Effector memory CD4-positive, alpha-beta T cell (primary cell): ENCODE measurements at regions not wholly inside any gene's neighbourhood (a gene's known extent, or its start where the extent isn't known, plus 50 kb on each side); places are given as distances from the start of the nearest gene placed in this dataset.
"Not testable (repeated sequence)": the region's sequence is repeated elsewhere in the genome, so short reads cannot be mapped to it uniquely, and the experiment has no call there.

Source experiments
- DNase-seq, 3 donors: peaks; one replicate each; pipeline ENCODE4 v3.0.0-alpha.2; 2020
- H3K27ac ChIP-seq: 2 replicates; pipeline ENCODE4 v1.7.0; 2013; ENCODE audit warnings: mild to moderate bottlenecking, low read length, moderate library complexity; ENCODE audit not compliant: insufficient read depth, poor library complexity, severe bottlenecking
- H3K27me3 ChIP-seq: replicated peaks from 2 replicates; pipeline ENCODE4 v1.7.0; 2013; ENCODE audit warnings: mild to moderate bottlenecking, low read length; ENCODE audit not compliant: insufficient read depth, control insufficient read depth, poor library complexity, severe bottlenecking
- H3K36me3 ChIP-seq: 2 replicates; pipeline ENCODE4 v1.7.0; 2013; ENCODE audit warnings: mild to moderate bottlenecking, low read length, moderate library complexity; ENCODE audit not compliant: control insufficient read depth, insufficient read depth
- H3K4me1 ChIP-seq: 2 replicates; pipeline ENCODE4 v1.7.0; 2013; ENCODE audit warnings: low read length, mild to moderate bottlenecking; ENCODE audit not compliant: control insufficient read depth, insufficient read depth, poor library complexity, severe bottlenecking
- H3K4me3 ChIP-seq: 2 replicates; pipeline ENCODE4 v1.7.0; 2013; ENCODE audit warnings: low read length, low read depth, mild to moderate bottlenecking; ENCODE audit not compliant: insufficient read depth, poor library complexity, severe bottlenecking
- H3K9me3 ChIP-seq: 2 replicates; pipeline ENCODE4 v1.7.0; 2013; ENCODE audit warnings: mild to moderate bottlenecking, low read length, moderate library complexity; ENCODE audit not compliant: control insufficient read depth

DNA sequence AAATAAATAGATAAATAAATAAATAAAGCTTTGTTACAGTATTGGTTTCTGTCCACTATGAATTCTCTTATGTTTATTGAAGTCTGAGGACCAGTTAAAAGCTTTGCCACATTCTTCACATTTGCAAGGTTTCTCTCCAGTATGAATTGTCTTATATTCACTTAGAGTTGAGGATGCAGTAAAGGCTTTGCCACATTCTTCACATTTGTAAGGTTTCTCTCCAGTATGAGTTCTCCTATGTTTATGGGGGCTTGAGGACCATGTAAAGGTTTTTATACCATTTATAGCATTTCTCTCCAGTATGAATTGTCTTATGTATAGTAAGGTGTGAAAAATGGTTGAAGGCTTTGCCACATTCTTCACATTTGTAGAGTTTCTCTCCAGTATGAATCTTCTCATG, 168.3 kb downstream of the ZNF737 start:
- no peak for DNase-seq
- Histone ChIP-seq H3K9me3 (peaks cover 12% of the 10 kb centered on the region), H3K27me3 (no peaks in the 10 kb centered on the region), H3K36me3 (no peaks in the 10 kb centered on the region), H3K4me1 (no peaks in the 10 kb centered on the region), H3K4me3 (no peak overlapping the region), H3K27ac (no peak overlapping the region)

DNA sequence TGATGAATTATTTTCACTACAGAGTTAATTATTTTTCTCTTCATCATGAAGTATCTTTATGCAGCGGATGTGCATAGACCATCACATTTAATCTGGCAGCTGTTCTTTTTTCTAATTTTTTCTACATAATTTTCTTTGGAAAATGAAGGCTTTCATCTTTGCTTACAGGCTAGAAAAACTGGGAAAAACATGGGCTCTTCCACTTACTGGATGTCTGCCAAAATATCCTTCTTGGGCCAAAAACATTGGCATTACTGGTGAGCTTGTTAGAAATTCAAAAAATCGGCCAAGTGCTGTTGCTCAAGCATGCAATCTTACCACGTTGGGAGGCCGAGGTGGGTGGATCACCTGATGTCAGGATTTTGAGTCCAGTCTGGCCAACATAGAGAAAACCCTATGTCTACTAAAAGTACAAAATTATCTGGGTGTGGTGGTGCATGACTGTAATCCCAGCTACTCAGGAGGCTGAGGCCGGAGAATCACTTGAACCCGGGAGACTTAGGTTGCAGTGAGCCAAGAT, 176.8 kb downstream of the ZNF737 start:
- no peaks in the 10 kb centered on the region for H3K4me1 ChIP-seq
- no peaks in the 10 kb centered on the region for H3K36me3 ChIP-seq
- no peak for DNase-seq
- peaks cover 13% of the 10 kb centered on the region for H3K9me3 ChIP-seq
- H3K4me3 ChIP-seq: no peak overlapping the region
- H3K27me3 ChIP-seq: no peaks in the 10 kb centered on the region
- no peak overlapping the region for H3K27ac ChIP-seq

DNA sequence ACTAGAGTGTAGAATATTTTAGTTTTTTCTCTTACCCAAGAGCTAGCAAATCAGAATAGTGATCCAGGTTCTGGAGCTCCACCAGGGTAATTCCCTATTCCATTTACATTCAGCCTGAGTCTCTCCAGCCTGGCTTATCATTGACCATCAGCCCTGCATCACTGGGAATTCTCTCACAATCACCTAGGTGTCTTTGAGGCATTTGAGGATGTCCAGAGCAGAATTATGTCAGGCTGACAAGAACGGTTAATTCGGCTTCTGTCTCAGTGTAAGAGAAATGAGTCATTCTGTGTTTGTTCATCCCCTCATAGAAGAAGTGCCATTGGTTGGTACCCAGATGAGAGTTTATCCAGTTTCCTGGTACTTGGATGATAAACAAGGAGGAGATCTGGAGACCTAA, 180.5 kb downstream of the ZNF737 start:
- H3K4me1 ChIP-seq: no peaks in the 10 kb centered on the region
- H3K27ac ChIP-seq: no peak overlapping the region
- H3K9me3 ChIP-seq: no peaks in the 10 kb centered on the region
- no peaks in the 10 kb centered on the region for H3K27me3 ChIP-seq
- no peaks in the 10 kb centered on the region for H3K36me3 ChIP-seq
- no peak for DNase-seq
- no peak overlapping the region for H3K4me3 ChIP-seq

DNA sequence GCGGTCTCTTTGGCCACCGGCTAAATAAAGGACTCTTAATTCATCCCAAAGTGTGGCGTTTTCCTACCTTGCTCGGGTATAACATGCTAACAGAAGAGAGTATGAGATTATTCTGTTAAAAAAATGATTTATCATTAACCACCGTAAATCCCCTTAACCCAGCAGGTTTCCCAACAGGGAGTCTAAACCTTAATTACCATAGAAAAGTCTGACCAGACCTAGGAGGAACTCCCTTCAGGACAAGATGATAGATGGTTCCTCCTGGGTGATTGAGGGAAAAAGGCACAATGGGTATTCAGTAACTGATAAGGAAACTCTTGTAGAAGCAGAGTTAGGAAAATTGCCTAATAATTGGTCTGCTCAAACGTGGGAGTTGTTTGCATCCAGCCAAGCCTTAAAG, 193.7 kb downstream of the ZNF737 start:
- H3K4me1 ChIP-seq: no peaks in the 10 kb centered on the region
- no peaks in the 10 kb centered on the region for H3K36me3 ChIP-seq
- H3K9me3 ChIP-seq: no peaks in the 10 kb centered on the region
- H3K4me3 ChIP-seq: no peak overlapping the region
- no peak overlapping the region for H3K27ac ChIP-seq
- no peak for DNase-seq
- H3K27me3 ChIP-seq: no peaks in the 10 kb centered on the region

DNA sequence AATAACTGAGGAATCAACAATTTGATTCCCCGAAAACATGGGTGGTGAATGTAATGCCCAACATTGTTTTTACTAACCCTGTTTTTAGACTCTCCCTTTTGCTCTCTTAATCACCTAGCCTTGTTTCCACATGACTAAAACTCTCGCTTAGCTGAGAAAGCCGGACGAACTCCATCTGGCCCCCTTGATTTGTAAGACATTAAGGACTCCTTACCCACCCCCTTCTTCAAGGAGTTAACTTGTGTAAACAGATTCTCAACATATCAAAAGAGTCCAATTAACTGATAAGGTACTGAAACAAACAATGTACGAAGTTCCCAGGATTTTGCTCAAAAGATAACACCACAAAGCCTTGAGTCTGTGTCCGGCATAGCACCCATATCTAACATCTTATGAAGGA, 194.3 kb downstream of the ZNF737 start:
- not testable (repeated sequence) for H3K4me3 ChIP-seq, H3K4me1 ChIP-seq, H3K27me3 ChIP-seq, H3K36me3 ChIP-seq, H3K27ac ChIP-seq, DNase-seq, H3K9me3 ChIP-seq

DNA sequence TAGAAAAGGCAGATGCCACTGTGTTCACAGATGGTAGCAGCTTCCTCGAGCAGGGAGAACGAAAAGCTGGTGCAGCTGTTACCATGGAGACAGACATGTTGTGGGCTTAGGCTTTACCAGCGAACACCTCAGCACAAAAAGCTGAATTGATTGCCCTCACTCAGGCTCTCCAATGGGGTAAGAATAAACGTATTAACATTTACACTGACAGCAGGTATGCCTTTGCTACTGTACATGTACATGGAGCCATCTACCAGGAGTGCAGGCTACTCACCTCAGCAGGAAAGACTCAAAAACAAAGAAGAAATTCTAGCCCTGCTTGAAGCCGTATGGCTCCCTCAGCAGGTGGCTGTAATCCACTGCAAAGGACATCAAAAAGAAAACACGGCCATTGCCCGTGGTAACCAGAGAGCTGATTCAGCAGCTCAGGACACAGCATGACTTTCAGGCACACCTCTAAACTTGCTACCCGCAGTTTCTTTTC, 197.7 kb downstream of the ZNF737 start:
- Histone ChIP-seq H3K27ac (no peak overlapping the region), H3K36me3 (no peaks in the 10 kb centered on the region), H3K4me3 (no peak overlapping the region), H3K4me1 (no peaks in the 10 kb centered on the region), H3K27me3 (no peaks in the 10 kb centered on the region), H3K9me3 (no peaks in the 10 kb centered on the region)
- DNase-seq: no peak

DNA sequence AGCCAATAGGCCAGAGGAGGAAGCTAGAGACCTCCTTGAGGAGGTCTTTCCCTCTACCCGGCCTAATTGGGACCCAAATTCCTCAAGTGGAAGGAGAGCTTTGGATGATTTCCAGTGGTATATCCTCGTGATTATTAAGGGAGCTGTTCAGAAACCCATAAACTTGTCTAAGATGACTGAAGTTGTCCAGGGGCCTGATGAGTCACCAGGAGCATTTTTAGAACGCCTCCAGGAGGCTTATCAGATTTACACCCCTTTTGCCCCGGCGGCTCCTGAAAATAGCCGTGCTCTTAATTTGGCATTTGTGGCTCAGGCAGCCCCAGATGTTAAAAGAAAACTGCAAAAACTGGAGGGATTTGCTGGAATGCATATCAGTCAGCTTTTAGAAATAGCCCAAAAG, 198.1 kb downstream of the ZNF486 start:
- Histone ChIP-seq H3K9me3 (no peaks in the 10 kb centered on the region), H3K27ac (no peak overlapping the region), H3K4me3 (no peak overlapping the region)

DNA sequence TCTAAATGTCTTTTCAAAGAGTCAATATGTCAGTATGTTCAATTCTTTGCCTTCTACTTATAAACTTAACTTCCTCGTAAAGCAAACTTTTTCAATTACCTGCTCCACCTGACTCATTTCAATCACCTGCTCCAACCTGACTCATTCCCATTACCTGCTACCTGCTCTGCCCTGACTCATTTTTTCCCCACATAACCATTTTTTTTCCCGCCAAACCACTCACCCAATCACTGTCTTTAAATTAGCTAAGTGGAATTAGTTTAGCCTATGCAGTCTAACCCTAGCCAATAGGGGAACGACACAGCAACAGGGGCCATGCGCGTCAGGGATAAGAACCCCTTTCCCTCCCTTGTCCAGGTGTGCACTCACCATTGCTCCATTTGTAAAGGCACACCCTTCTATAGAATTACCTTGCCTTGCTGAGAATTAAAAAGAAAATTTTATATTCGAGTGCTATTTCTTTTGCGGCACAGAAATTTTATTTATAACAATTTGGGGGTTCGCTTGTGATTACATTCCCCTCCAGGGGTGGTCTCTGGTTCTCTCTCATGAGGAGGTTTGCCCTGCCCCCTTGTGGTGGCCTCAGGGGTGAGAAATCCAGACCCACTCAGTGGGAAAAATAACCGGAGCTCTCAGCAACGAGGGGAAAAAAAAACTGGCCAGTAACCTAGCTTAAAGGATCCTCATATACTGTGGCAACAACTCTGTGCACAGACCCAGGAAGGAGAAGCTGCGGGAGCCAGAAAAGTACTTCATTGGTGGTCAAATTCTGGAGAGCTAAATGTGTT, 193.1 kb downstream of the ZNF486 start:
- no peak overlapping the region for H3K4me3 ChIP-seq

More for the DNA sequence above, 198.1 kb downstream of the ZNF486 start:
- no peak for DNase-seq
- Histone ChIP-seq H3K4me1 (no peaks in the 10 kb centered on the region), H3K36me3 (no peaks in the 10 kb centered on the region), H3K27me3 (no peaks in the 10 kb centered on the region)

DNA sequence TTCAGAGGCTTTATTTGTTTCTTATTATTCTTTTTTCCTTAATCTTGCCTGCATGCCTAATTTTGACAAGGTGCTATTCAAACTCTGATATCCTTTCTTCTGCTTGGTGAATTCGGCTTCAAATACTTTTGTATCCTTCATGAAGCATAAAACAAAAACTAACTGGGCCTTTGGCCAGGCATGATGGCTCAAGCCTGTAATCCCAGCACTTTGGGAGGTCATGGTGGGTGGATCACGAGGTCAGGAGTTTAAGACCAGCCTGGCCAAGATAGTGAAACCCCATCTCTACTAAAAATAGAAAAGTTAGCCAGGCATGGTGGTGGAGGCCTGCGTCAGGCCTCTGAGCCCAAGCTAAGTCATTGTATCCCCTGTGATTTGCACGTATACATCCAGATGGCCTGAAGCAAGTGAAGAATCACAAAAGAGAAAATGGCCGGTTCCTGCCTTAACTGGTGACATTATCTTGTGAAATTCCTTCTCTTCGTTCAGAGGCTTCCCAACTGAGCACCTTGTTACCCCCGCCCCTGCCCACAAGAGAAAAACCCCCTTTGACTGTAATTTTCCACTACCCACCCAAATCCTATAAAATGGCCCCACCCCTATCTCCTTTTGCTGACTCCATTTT, 191.9 kb downstream of the ZNF486 start:
- not testable (repeated sequence) for DNase-seq, H3K36me3 ChIP-seq, H3K27ac ChIP-seq, H3K4me3 ChIP-seq, H3K4me1 ChIP-seq, H3K27me3 ChIP-seq, H3K9me3 ChIP-seq

More for the DNA sequence above, 193.1 kb downstream of the ZNF486 start:
- H3K36me3 ChIP-seq: no peaks in the 10 kb centered on the region
- H3K9me3 ChIP-seq: no peaks in the 10 kb centered on the region
- no peak overlapping the region for H3K27ac ChIP-seq
- H3K27me3 ChIP-seq: no peaks in the 10 kb centered on the region
- DNase-seq: no peak
- no peaks in the 10 kb centered on the region for H3K4me1 ChIP-seq

DNA sequence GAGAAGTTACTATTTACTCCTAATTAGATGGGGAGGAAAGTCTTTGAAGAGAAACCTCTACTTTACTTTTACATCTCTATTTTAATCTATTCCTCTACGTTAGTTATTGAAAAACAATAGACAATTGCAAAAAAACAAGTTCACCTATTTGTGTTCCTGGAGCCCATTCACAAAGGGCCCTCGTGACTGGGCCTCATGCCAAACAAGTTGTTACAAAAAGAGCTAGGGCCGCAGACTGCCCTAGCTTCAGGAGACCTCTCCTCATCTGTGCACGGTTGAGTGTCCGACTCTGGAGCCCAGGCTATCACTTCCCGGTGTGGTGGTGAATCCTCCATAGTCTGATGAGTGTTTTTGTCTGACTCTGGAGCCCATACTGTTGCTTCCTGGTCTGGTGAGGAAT, 190.9 kb downstream of the ZNF486 start:
- no peak for DNase-seq
- H3K27me3 ChIP-seq: no peaks in the 10 kb centered on the region
- H3K27ac ChIP-seq: no peak overlapping the region
- no peaks in the 10 kb centered on the region for H3K4me1 ChIP-seq
- H3K36me3 ChIP-seq: no peaks in the 10 kb centered on the region
- no peaks in the 10 kb centered on the region for H3K9me3 ChIP-seq
- no peak overlapping the region for H3K4me3 ChIP-seq
